ENCODE measurements at regions not wholly inside any gene's neighbourhood (a gene's known extent, or its start where the extent isn't known, plus 50 kb on each side); places are given as distances from the start of the nearest gene placed in this dataset.

- no peak for FAIRE-seq
These were observed 136.2 kb upstream of the SALL1 start for GRCh38 chr16:51287121-51287755.

More at GRCh38 chr16:51287121-51287755, 136.2 kb upstream of the SALL1 start:
- Histone ChIP-seq H3K27ac (ENCODE audit: insufficient read depth, low read depth, low read length) (no peak overlapping the region), H3K4me2 (ENCODE audit: insufficient read depth, low read length) (no peak overlapping the region), H4K20me1 (replicated peaks; ENCODE audit: control insufficient read depth, extremely low read depth, insufficient read depth, low read length) (no peaks in the 10 kb centered on the region), H3K36me3 (ENCODE audit: control insufficient read depth in 2 of 2, extremely low read depth in 1 of 2, insufficient read depth in 2 of 2, low read length in 2 of 2) (no peaks in the 10 kb centered on the region), H3K27me3 (ENCODE audit: control insufficient read depth in 2 of 2, insufficient read depth in 2 of 2, low read length in 2 of 2) (no peaks in the 10 kb centered on the region), H2AFZ (ENCODE audit: low read depth, low read length) (no peak overlapping the region), H3K79me2 (ENCODE audit: control insufficient read depth, insufficient read depth, low read length) (no peaks in the 10 kb centered on the region), H3K9me3 (replicated peaks; ENCODE audit: control insufficient read depth, insufficient read depth, low read length) (peaks cover 3% of the 10 kb centered on the region), H3K4me1 (ENCODE audit: control insufficient read depth, extremely low read depth, insufficient read depth, low read length) (no peaks in the 10 kb centered on the region), H3K9ac (replicated peaks; ENCODE audit: extremely low read depth, insufficient read depth, low read length) (no peak overlapping the region), H3K4me3 (replicated peaks in 1 of 3; ENCODE audit: insufficient read depth in 1 of 3, low read depth in 1 of 3, low read length in 3 of 3) (no peak overlapping the region), H3K9me1 (replicated peaks; ENCODE audit: control insufficient read depth, extremely low read depth, insufficient read depth, low read length) (no peaks in the 10 kb centered on the region)
- no TSS peak for BruUV-seq (replicated peaks)
- DNase-seq (ENCODE audit: low read depth, low spot score): no peak
- POLR2A ChIA-PET: no interaction called here
- dilution Hi-C loops (cut with MboI; ENCODE audit: extremely low pct_ligation_motif_present, low sequenced_read_pairs): no loop called here
- CTCF ChIA-PET: no interaction called here
- TF ChIP-seq FOS (IDR thresholded peaks at IDR 0.05; ENCODE audit: borderline replicate concordance, insufficient read depth, low read length): no peak
- no peak for TF ChIP-seq JUN (IDR thresholded peaks at IDR 0.05; ENCODE audit: borderline replicate concordance, insufficient read depth, insufficient read length, low read depth)
- TF ChIP-seq CTCF (IDR thresholded peaks at IDR 0.05; ENCODE audit: extremely low read depth in 1 of 2, insufficient read depth in 1 of 2, low read depth in 1 of 2, low read length in 2 of 2): no peak
- TF ChIP-seq POLR2AphosphoS5 (IDR thresholded peaks at IDR 0.05; ENCODE audit: insufficient read depth, low read depth, low read length): no peak
- TF ChIP-seq EZH2 (IDR thresholded peaks at IDR 0.05; ENCODE audit: borderline replicate concordance, low read depth, low read length, severe bottlenecking): no peak
- no peak for TF ChIP-seq POLR2A (IDR thresholded peaks at IDR 0.05; ENCODE audit: low read depth, low read length)
- TF ChIP-seq MYC (IDR thresholded peaks at IDR 0.05; ENCODE audit: low read depth, low read length): no peak
- no peak for TF ChIP-seq GATA2 (IDR thresholded peaks at IDR 0.05; ENCODE audit: insufficient read depth, insufficient read length, low read depth, low read length)
- TF ChIP-seq MAX (IDR thresholded peaks at IDR 0.05; ENCODE audit: insufficient read depth, insufficient read length): no peak
- intact Hi-C loops (cut with micrococcal nuclease): no loop called here

Data from endothelial cell of umbilical vein (primary cell).